Upper lobe of left lung (tissue), 4 donors: ENCODE measurements at regions not wholly inside any gene's neighbourhood (a gene's known extent, or its start where the extent isn't known, plus 50 kb on each side); places are given as distances from the start of the nearest gene placed in this dataset.

ENCODE experiments used
- EP300 ChIP-seq, 4 donors: sonication (generic); formaldehyde crosslinking; IDR thresholded peaks; one replicate each; pipeline ENCODE4 v1.5.1; 2017; ENCODE audit warnings: antibody characterized with exemption in 4 of 4, control low read depth in 2 of 4
- TF ChIP-seq, protein P1 (sequence below), 6 experiments: fragments of 450-650 bp in 4 of 6; fragments of 200-600 bp in 2 of 6; sonication (generic) in 2 of 6; IDR thresholded peaks; one replicate each; pipeline ENCODE4 v1.5.1; 2016 to 2019; ENCODE audit warnings: antibody characterized with exemption in 6 of 6

DNA sequence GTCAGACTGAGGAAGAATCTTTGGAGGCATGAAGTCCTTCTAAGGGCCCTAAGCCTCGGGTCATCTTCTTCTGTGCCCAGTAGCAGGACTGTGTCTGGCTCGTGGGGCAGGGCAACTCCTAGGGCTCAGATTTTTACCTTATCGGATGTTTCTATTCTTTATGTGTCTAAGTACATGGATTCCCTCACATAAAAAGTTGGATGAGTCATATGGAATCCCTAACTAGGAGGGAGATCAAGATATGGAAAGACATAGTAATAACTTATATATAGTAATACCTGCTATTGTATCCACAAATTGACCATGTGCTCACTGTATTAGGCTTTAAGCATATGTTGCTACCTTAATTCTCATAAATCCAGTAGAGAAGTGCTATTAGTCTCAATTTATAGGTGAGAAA is 364.5 kb upstream of the CAMK1G start:
- TF ChIP-seq, protein P1, sequence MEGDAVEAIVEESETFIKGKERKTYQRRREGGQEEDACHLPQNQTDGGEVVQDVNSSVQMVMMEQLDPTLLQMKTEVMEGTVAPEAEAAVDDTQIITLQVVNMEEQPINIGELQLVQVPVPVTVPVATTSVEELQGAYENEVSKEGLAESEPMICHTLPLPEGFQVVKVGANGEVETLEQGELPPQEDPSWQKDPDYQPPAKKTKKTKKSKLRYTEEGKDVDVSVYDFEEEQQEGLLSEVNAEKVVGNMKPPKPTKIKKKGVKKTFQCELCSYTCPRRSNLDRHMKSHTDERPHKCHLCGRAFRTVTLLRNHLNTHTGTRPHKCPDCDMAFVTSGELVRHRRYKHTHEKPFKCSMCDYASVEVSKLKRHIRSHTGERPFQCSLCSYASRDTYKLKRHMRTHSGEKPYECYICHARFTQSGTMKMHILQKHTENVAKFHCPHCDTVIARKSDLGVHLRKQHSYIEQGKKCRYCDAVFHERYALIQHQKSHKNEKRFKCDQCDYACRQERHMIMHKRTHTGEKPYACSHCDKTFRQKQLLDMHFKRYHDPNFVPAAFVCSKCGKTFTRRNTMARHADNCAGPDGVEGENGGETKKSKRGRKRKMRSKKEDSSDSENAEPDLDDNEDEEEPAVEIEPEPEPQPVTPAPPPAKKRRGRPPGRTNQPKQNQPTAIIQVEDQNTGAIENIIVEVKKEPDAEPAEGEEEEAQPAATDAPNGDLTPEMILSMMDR (IDR thresholded peaks at IDR 0.05): no peak
- no peak for TF ChIP-seq EP300 (IDR thresholded peaks at IDR 0.05)
